ENCODE measurements at regions not wholly inside any gene's neighbourhood (a gene's known extent, or its start where the extent isn't known, plus 50 kb on each side); places are given as distances from the start of the nearest gene placed in this dataset.
"Not testable (repeated sequence)": the region's sequence is repeated elsewhere in the genome, so short reads cannot be mapped to it uniquely, and the experiment has no call there.

- H3K36me3 ChIP-seq = no peaks in the 10 kb centered on the region
- no peaks in the 10 kb centered on the region for H3K27me3 ChIP-seq
- DNase-seq (ENCODE audit: low spot score in 2 of 2) = no peak
- no peak for TF ChIP-seq CTCF (IDR thresholded peaks at IDR 0.05)
- intact Hi-C loops (cut with DNase I) = no loop called here
- no peaks in the 10 kb centered on the region for H3K9me3 ChIP-seq
- no peak overlapping the region for H3K4me3 ChIP-seq
- H3K4me1 ChIP-seq = no peaks in the 10 kb centered on the region
- no peak overlapping the region for H3K27ac ChIP-seq
Measured at GRCh38 chr11:91078221-91078620, 855.4 kb upstream of the CHORDC1 start.

GRCh38 chr11:91075032-91075695 lies 852.3 kb upstream of the CHORDC1 start:
- TF ChIP-seq CTCF (IDR thresholded peaks at IDR 0.05) = no peak
- intact Hi-C loops (cut with DNase I) = no loop called here
- Histone ChIP-seq H3K4me1 (no peaks in the 10 kb centered on the region), H3K4me3 (no peak overlapping the region), H3K9me3 (no peaks in the 10 kb centered on the region), H3K27me3 (no peaks in the 10 kb centered on the region), H3K36me3 (no peaks in the 10 kb centered on the region), H3K27ac (no peak overlapping the region)
- no peak for DNase-seq (ENCODE audit: low spot score in 2 of 2)

DNA sequence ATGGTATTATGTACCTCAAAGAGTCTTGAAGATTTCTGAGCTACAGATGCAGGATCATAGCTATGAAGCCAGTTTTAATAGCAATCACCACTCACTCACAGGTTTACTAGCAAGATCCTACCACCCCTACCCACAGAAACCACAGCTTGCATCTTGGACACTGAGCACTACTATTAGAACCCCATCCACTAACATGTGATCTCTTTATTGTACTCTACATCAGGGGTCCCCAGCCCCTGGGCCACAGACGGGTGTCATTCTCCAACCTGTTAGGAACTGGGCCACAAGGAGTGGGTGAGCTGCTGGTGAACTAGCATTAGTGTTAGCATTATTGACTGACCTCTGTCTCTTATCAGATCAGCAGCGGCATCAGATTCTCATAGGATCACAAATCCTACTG lies 844.8 kb upstream of the CHORDC1 start:
- H3K9me3 ChIP-seq = no peaks in the 10 kb centered on the region
- no peak for TF ChIP-seq CTCF (IDR thresholded peaks at IDR 0.05)
- DNase-seq (ENCODE audit: low spot score in 2 of 2) = no peak
- H3K4me1 ChIP-seq = no peaks in the 10 kb centered on the region
- H3K27me3 ChIP-seq = no peaks in the 10 kb centered on the region
- H3K4me3 ChIP-seq = no peak overlapping the region
- H3K36me3 ChIP-seq = no peaks in the 10 kb centered on the region
- intact Hi-C loops (cut with DNase I) = no loop called here
- H3K27ac ChIP-seq = no peak overlapping the region

DNA sequence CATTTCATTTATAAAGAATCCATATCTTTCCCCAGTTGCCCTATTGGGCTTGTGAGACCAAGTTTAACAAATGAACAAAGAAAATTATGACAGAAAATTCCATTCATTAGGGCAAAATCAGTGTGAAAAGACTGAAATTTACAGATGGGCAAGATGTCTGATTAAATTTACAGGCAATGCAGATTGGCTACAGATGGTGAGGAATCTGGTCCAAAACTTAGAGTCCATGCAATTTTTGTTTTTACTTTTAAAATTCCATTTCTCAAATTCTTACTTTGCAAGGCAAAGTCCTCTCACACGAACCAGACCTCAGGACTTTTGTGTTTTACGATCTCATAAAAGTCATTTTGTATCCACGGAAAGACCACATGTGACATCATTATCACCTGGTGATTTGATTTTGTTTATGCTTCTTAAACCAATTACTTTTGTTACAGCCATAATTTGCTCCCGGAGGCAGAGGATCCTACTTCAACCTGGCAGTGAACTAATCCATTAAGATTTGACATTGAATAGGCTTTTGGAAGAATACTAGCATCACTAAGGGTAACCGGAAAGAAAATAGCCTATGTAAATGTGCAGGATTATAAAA lies 843.7 kb upstream of the CHORDC1 start:
- no peaks in the 10 kb centered on the region for H3K4me1 ChIP-seq
- no peak for TF ChIP-seq CTCF (IDR thresholded peaks at IDR 0.05)
- no peaks in the 10 kb centered on the region for H3K36me3 ChIP-seq
- no peaks in the 10 kb centered on the region for H3K27me3 ChIP-seq
- no peak for DNase-seq (ENCODE audit: low spot score in 2 of 2)
- H3K9me3 ChIP-seq = no peaks in the 10 kb centered on the region
- H3K4me3 ChIP-seq = no peak overlapping the region
- intact Hi-C loops (cut with DNase I) = no loop called here
- no peak overlapping the region for H3K27ac ChIP-seq

GRCh38 chr11:91063399-91063798 lies 840.5 kb upstream of the CHORDC1 start:
- H3K27me3 ChIP-seq = not testable (repeated sequence)

DNA sequence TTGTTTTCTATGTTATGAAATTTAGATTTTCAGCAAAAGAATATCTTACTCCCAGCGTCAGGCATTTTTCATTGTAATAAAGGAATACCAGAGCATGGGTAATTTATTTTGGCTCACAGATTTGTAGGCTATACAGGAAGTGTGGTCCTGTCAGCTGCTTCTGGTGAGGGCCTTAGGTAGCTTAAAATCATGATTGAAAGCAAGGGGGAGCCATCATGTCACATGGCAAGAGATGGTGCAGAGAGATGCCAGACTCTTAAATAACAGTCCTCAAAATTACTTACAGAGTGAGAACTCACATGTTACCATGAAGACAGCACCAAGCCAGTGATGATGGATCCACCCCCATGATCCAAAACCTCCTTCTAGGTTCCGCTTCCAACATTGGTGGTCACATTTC lies 825.0 kb upstream of the CHORDC1 start:
- H3K27ac ChIP-seq = no peak overlapping the region
- no peaks in the 10 kb centered on the region for H3K9me3 ChIP-seq
- no peak for DNase-seq (ENCODE audit: low spot score in 2 of 2)
- H3K27me3 ChIP-seq = no peaks in the 10 kb centered on the region
- intact Hi-C loops (cut with DNase I) = no loop called here
- no peaks in the 10 kb centered on the region for H3K4me1 ChIP-seq
- H3K4me3 ChIP-seq = no peak overlapping the region
- H3K36me3 ChIP-seq = no peaks in the 10 kb centered on the region
- TF ChIP-seq CTCF (IDR thresholded peaks at IDR 0.05) = no peak

More at GRCh38 chr11:91063399-91063798, 840.5 kb upstream of the CHORDC1 start:
- H3K4me1 ChIP-seq; H3K9me3 ChIP-seq; H3K36me3 ChIP-seq; DNase-seq (ENCODE audit: low spot score in 2 of 2); intact Hi-C loops (cut with DNase I); H3K4me3 ChIP-seq; H3K27ac ChIP-seq: not testable (repeated sequence)

Measured in ascending aorta (tissue), 2 donors.